PC-3 (cell line): ENCODE measurements at regions not wholly inside any gene's neighbourhood (a gene's known extent, or its start where the extent isn't known, plus 50 kb on each side); places are given as distances from the start of the nearest gene placed in this dataset.
"Not testable (repeated sequence)": the region's sequence is repeated elsewhere in the genome, so short reads cannot be mapped to it uniquely, and the experiment has no call there.

Source experiments
- ATAC-seq: fragments of 200-7000 bp; cut with Tn5 transposase; 2 replicates; pipeline ENCODE4 v1.9.1; 2020; ENCODE audit warnings: mild to moderate bottlenecking, moderate library complexity
- BruUV-seq: library from RNA; stranded (reverse); fragments of 400-500 nt; replicated peaks from 2 replicates; lab custom pipeline; 2021; lab: Mats Ljungman, UMichigan
- CTCF ChIA-PET: fragments of 300-600 bp; sonication (Branson Sonifier 250); formaldehyde crosslinking; loops from one replicate; lab custom pipeline; 2022; ENCODE audit warnings: antibody characterized with exemption; lab: Charles Lee
- POLR2A ChIA-PET: fragments of 300-600 bp; sonication (Branson Sonifier 250); formaldehyde crosslinking; loops from one replicate; lab custom pipeline; 2022; ENCODE audit warnings: antibody characterized with exemption; ENCODE audit not compliant: unreplicated experiment; lab: Charles Lee
- DNase-seq: peaks from one replicate; pipeline ENCODE4 v3.0.0-alpha.2; 2015
- H2AFZ ChIP-seq: fragments of 300-600 bp; sonication (generic); 2 replicates; pipeline ENCODE4 v1.6.0; 2016; ENCODE audit warnings: antibody characterized with exemption, low read length
- H3F3A ChIP-seq: fragments of 300-600 bp; sonication (generic); one replicate; pipeline ENCODE4 v1.6.0; 2017; ENCODE audit warnings: antibody characterized with exemption, low read length, control low read depth, mild to moderate bottlenecking; ENCODE audit not compliant: unreplicated experiment
- H3K27ac ChIP-seq: fragments of 300-600 bp; sonication (generic); 2 replicates; pipeline ENCODE4 v1.5.1; 2016; ENCODE audit warnings: mild to moderate bottlenecking, low read length
- H3K27me3 ChIP-seq: fragments of 300-600 bp; sonication (generic); 2 replicates; pipeline ENCODE4 v1.6.1; 2016; ENCODE audit warnings: low read length, mixed read lengths
- H3K36me3 ChIP-seq: fragments of 300-600 bp; sonication (generic); 2 replicates; pipeline ENCODE4 v1.6.1; 2016; ENCODE audit warnings: low read depth, mixed run types, low read length, mixed read lengths
- H3K4me1 ChIP-seq: fragments of 300-600 bp; sonication (generic); 2 replicates; pipeline ENCODE4 v1.5.1; 2016; ENCODE audit warnings: low read length; ENCODE audit not compliant: insufficient read depth
- H3K4me2 ChIP-seq: fragments of 300-600 bp; sonication (generic); 2 replicates; pipeline ENCODE4 v1.6.0; 2016; ENCODE audit warnings: low read length
- H3K4me3 ChIP-seq: fragments of 300-600 bp; sonication (generic); 2 replicates; pipeline ENCODE4 v1.5.1; 2016; ENCODE audit warnings: mild to moderate bottlenecking, low read length, mixed read lengths
- H3K79me2 ChIP-seq: fragments of 300-600 bp; sonication (generic); 2 replicates; pipeline ENCODE4 v1.6.1; 2017; ENCODE audit warnings: low read length, mixed read lengths
- H3K9ac ChIP-seq: fragments of 300-600 bp; sonication (generic); 2 replicates; pipeline ENCODE4 v1.6.0; 2016; ENCODE audit warnings: mild to moderate bottlenecking, low read length
- H3K9me2 ChIP-seq: fragments of 300-600 bp; sonication (generic); replicated peaks from 2 replicates; pipeline ENCODE4 v1.6.1; 2016; ENCODE audit warnings: mixed run types, low read length, mixed read lengths
- H3K9me3 ChIP-seq: fragments of 300-600 bp; sonication (generic); 2 replicates; pipeline ENCODE4 v1.6.1; 2016; ENCODE audit warnings: low read length, mixed read lengths
- H4K20me1 ChIP-seq: fragments of 300-600 bp; sonication (generic); 2 replicates; pipeline ENCODE4 v1.6.1; 2016; ENCODE audit warnings: low read length, mixed read lengths
- CTCF ChIP-seq: fragments of 300-600 bp; sonication (generic); conservative IDR thresholded peaks from 2 replicates; pipeline ENCODE4 v1.5.1; 2017; ENCODE audit warnings: antibody characterized with exemption, low read depth, mild to moderate bottlenecking, low read length
- EZH2 ChIP-seq: fragments of 300-600 bp; sonication (generic); IDR thresholded peaks from one replicate; pipeline ENCODE4 v1.6.1; 2017; ENCODE audit warnings: antibody characterized with exemption, mild to moderate bottlenecking, low read length; ENCODE audit not compliant: unreplicated experiment
- EZH2phosphoT487 ChIP-seq: fragments of 300-600 bp; sonication (generic); IDR thresholded peaks from 2 replicates; pipeline ENCODE4 v1.6.1; 2018; ENCODE audit warnings: mild to moderate bottlenecking, antibody characterized with exemption, low read length, borderline replicate concordance
- intact Hi-C: fragments of 100-400 bp; cut with micrococcal nuclease; formaldehyde crosslinking; loops from 2 replicates; pipeline ENCODE4 v1.9.0; 2023

- BruUV-seq: no TSS peak
- TF ChIP-seq EZH2 (no peak), CTCF (no peak), EZH2phosphoT487 (no peak)
- Histone ChIP-seq H3K9ac (no peak overlapping the region), H3K79me2 (no peaks in the 10 kb centered on the region), H3K27me3 (peaks cover 12% of the 10 kb centered on the region), H3K4me2 (no peak overlapping the region), H3K36me3 (no peaks in the 10 kb centered on the region), H3K9me3 (no peaks in the 10 kb centered on the region), H3K27ac (no peak overlapping the region), H3K4me3 (no peak overlapping the region), H2AFZ (no peak overlapping the region), H4K20me1 (no peaks in the 10 kb centered on the region), H3F3A (no peaks in the 10 kb centered on the region), H3K9me2 (no peaks in the 10 kb centered on the region), H3K4me1 (no peaks in the 10 kb centered on the region)
- CTCF ChIA-PET: no interaction called here
- no peak for ATAC-seq
- intact Hi-C loops: no loop called here
- no peak for DNase-seq
- POLR2A ChIA-PET: no interaction called here
Observed at GRCh38 chr4:87918314-87919058, 57.0 kb upstream of the SPP1 start.

GRCh38 chr4:87919304-87919703, 56.2 kb upstream of the SPP1 start:
- H3K36me3 ChIP-seq, H2AFZ ChIP-seq, intact Hi-C loops, H3K9me3 ChIP-seq, H3K9ac ChIP-seq, CTCF ChIA-PET, H3K4me3 ChIP-seq, BruUV-seq, H4K20me1 ChIP-seq, H3K9me2 ChIP-seq, POLR2A ChIA-PET, H3K4me2 ChIP-seq, H3K79me2 ChIP-seq, H3K27ac ChIP-seq, H3K4me1 ChIP-seq, DNase-seq, H3F3A ChIP-seq, ATAC-seq: not testable (repeated sequence)
- peaks cover 12% of the 10 kb centered on the region for H3K27me3 ChIP-seq

GRCh38 chr4:87919941-87920340, 55.6 kb upstream of the SPP1 start:
- intact Hi-C loops: no loop called here
- Histone ChIP-seq H3K9me2 (no peaks in the 10 kb centered on the region), H3F3A (no peaks in the 10 kb centered on the region), H3K36me3 (no peaks in the 10 kb centered on the region), H3K79me2 (no peaks in the 10 kb centered on the region), H3K9ac (no peak overlapping the region), H3K4me1 (no peaks in the 10 kb centered on the region), H3K9me3 (no peaks in the 10 kb centered on the region), H3K4me2 (no peak overlapping the region), H4K20me1 (no peaks in the 10 kb centered on the region), H2AFZ (no peak overlapping the region), H3K27me3 (peaks cover 9% of the 10 kb centered on the region; the same call in 1 of the 2 replicates), H3K4me3 (no peak overlapping the region), H3K27ac (no peak overlapping the region)
- ChIA-PET POLR2A (no interaction called here), CTCF (no interaction called here)
- ATAC-seq: no peak
- no TSS peak for BruUV-seq
- TF ChIP-seq EZH2phosphoT487: no peak
- TF ChIP-seq CTCF: no peak
- TF ChIP-seq EZH2: no peak
- no peak for DNase-seq
